SK-N-SH (cell line): ENCODE measurements at regions not wholly inside any gene's neighbourhood (a gene's known extent, or its start where the extent isn't known, plus 50 kb on each side); places are given as distances from the start of the nearest gene placed in this dataset.

Experiments
- CTCF ChIA-PET: fragments of 300-600, 350-600 bp; formaldehyde crosslinking; extraction: SDS; loops from one replicate; lab custom pipeline; 2021; lab: Yijun Ruan, JAX
- POLR2A ChIA-PET: fragments of 350-600 bp; sonication (Branson Sonifier 250); formaldehyde crosslinking; extraction: SDS; loops from one replicate; lab custom pipeline; 2020; ENCODE audit warnings: antibody characterized with exemption, inconsistent platforms; lab: Yijun Ruan, JAX
- DNase-seq: peaks from one replicate; pipeline ENCODE4 v3.0.0; 2012
- H2AFZ ChIP-seq: fragments of 200-600 bp; sonication (generic); 2 replicates; pipeline ENCODE4 v1.8.1; 2016; ENCODE audit warnings: antibody characterized with exemption, mild to moderate bottlenecking, low read depth
- H3F3A ChIP-seq: fragments of 200-600 bp; sonication (generic); replicated peaks from 2 replicates; pipeline ENCODE3; 2016; ENCODE audit warnings: antibody characterized with exemption, mild to moderate bottlenecking; ENCODE audit not compliant: insufficient read depth
- H3K27ac ChIP-seq, 2 experiments: fragments of 200-500 bp in 1 of 2; fragments of 200-600 bp in 1 of 2; sonication (Bioruptor generic) in 1 of 2; sonication (generic), shearing (Covaris generic) in 1 of 2; 2 replicates each; pipeline versions ENCODE4 v1.5.1 to v1.6.1; 2014 to 2016; ENCODE audit warnings: low read depth in 2 of 2, inconsistent platforms in 1 of 2, low read length in 1 of 2, mild to moderate bottlenecking in 1 of 2, mixed read lengths in 1 of 2
- H3K27me3 ChIP-seq: fragments of 200-600 bp; sonication (generic), shearing (Covaris generic); 2 replicates; pipeline ENCODE4 v1.6.1; 2016; ENCODE audit warnings: mixed run types; ENCODE audit not compliant: insufficient read depth
- H3K36me3 ChIP-seq, 2 experiments: fragments of 200-500 bp in 1 of 2; fragments of 200-600 bp in 1 of 2; sonication (Bioruptor generic) in 1 of 2; sonication (generic) in 1 of 2; replicated peaks in 1 of 2; 2 replicates each; pipeline versions ENCODE3 to v1.5.1; 2014 to 2016; ENCODE audit warnings: low read length in 1 of 2, mild to moderate bottlenecking in 1 of 2; ENCODE audit not compliant: insufficient read depth in 2 of 2, control insufficient read depth in 1 of 2
- H3K4me1 ChIP-seq, 2 experiments: fragments of 200-500 bp in 1 of 2; fragments of 200-600 bp in 1 of 2; sonication (Bioruptor generic) in 1 of 2; sonication (generic), shearing (Covaris generic) in 1 of 2; 2 replicates each; pipeline versions ENCODE4 v1.5.1 to v1.6.1; 2014 to 2016; ENCODE audit warnings: low read depth in 1 of 2, low read length in 1 of 2, mixed run types in 1 of 2; ENCODE audit not compliant: insufficient read depth in 2 of 2, control insufficient read depth in 1 of 2
- H3K4me2 ChIP-seq: fragments of 200-600 bp; sonication (generic), shearing (Covaris generic); 2 replicates; pipeline ENCODE4 v1.6.1; 2017; ENCODE audit warnings: mixed run types
- H3K4me3 ChIP-seq, 2 experiments: fragments of 200-500 bp in 1 of 2; fragments of 200-600 bp in 1 of 2; sonication (Bioruptor generic) in 1 of 2; sonication (generic), shearing (Covaris generic) in 1 of 2; 2 replicates each; pipeline versions ENCODE4 v1.5.1 to v1.8.1; 2014 to 2016; ENCODE audit warnings: low read depth in 2 of 2, inconsistent platforms in 1 of 2, low read length in 1 of 2, mild to moderate bottlenecking in 1 of 2, mixed read lengths in 1 of 2, moderate library complexity in 1 of 2
- H3K79me2 ChIP-seq: fragments of 200-600 bp; sonication (generic); 2 replicates; pipeline ENCODE4 v1.8.1; 2017; ENCODE audit warnings: mild to moderate bottlenecking; ENCODE audit not compliant: insufficient read depth
- H3K9ac ChIP-seq: fragments of 200-600 bp; sonication (generic); 2 replicates; pipeline ENCODE4 v1.6.1; 2017; ENCODE audit warnings: mixed run types
- H3K9me2 ChIP-seq: fragments of 200-600 bp; sonication (generic); 2 replicates; pipeline ENCODE4 v1.6.1; 2017; ENCODE audit warnings: mixed run types
- H3K9me3 ChIP-seq: fragments of 200-600 bp; sonication (generic); 2 replicates; pipeline ENCODE4 v1.6.1; 2017; ENCODE audit warnings: mixed run types, mild to moderate bottlenecking, moderate library complexity
- H4K20me1 ChIP-seq: fragments of 200-600 bp; sonication (generic); 2 replicates; pipeline ENCODE4 v1.6.1; 2017; ENCODE audit warnings: mild to moderate bottlenecking, mixed run types; ENCODE audit not compliant: insufficient read depth
- GATA2 ChIP-seq: sonication (generic); formaldehyde crosslinking; IDR thresholded peaks from 2 replicates; pipeline ENCODE4 v1.5.0; 2020; ENCODE audit warnings: mild to moderate bottlenecking, missing genetic modification reagents
- MXI1 ChIP-seq: IDR thresholded peaks from 2 replicates; pipeline ENCODE4 v1.6.1; 2012; ENCODE audit warnings: mild to moderate bottlenecking, low read depth, low read length, improper control_type of control experiment
- RAD21 ChIP-seq: IDR thresholded peaks from 2 replicates; pipeline ENCODE4 v1.6.1; 2012; ENCODE audit warnings: mild to moderate bottlenecking, low read length
- TAF1 ChIP-seq: IDR thresholded peaks from 2 replicates; pipeline ENCODE4 v1.6.1; 2012; ENCODE audit warnings: low read depth, mild to moderate bottlenecking, low read length, moderate library complexity, borderline replicate concordance
- TEAD4 ChIP-seq: IDR thresholded peaks from 2 replicates; pipeline ENCODE4 v1.4.0; 2012; ENCODE audit warnings: mild to moderate bottlenecking, borderline replicate concordance; ENCODE audit not compliant: insufficient read depth
- ZBTB33 ChIP-seq: IDR thresholded peaks from 2 replicates; pipeline ENCODE4 v1.4.0; 2012; ENCODE audit warnings: low read depth, borderline replicate concordance
- WGBS: methylation state at CpG from one replicate; pipeline ENCODE4 v1.1.6; 2017; ENCODE audit warnings: low lambda C conversion rate; 5-methylcytosine and 5-hydroxymethylcytosine counted together
- TF ChIP-seq, protein P1 (sequence below): fragments of 150-350 bp; IDR thresholded peaks from 2 replicates; pipeline ENCODE4 v1.6.1; 2017; ENCODE audit warnings: antibody characterized with exemption, low read length, low read depth, borderline replicate concordance
- TF ChIP-seq, protein P2 (sequence below): IDR thresholded peaks from 2 replicates; pipeline ENCODE4 v1.4.0; 2012; ENCODE audit warnings: low read depth, borderline replicate concordance
- TF ChIP-seq, protein P3 (sequence below): IDR thresholded peaks from 2 replicates; pipeline ENCODE4 v1.6.1; 2012; ENCODE audit warnings: mild to moderate bottlenecking, low read depth, low read length, moderate library complexity

GRCh38 chr1:105005594-105006195 lies 1256.0 kb downstream of the AMY1C start:
- Histone ChIP-seq H3K36me3 (no peaks in the 10 kb centered on the region), H3K4me3 (no peak overlapping the region), H3K9me3 (no peaks in the 10 kb centered on the region), H3K9ac (no peak overlapping the region), H3K79me2 (no peaks in the 10 kb centered on the region), H2AFZ (no peak overlapping the region), H3K4me1 (no peaks in the 10 kb centered on the region), H3K4me2 (no peak overlapping the region), H3K27ac (no peak overlapping the region), H3K27me3 (no peaks in the 10 kb centered on the region), H3F3A (no peaks in the 10 kb centered on the region), H3K9me2 (no peaks in the 10 kb centered on the region), H4K20me1 (no peaks in the 10 kb centered on the region)
- CTCF ChIA-PET: no interaction called here
- 44% methylated on average over 3 of the region's 7 CpGs for WGBS
- TF ChIP-seq TEAD4 (no peak), MXI1 (no peak), GATA2 (CRISPR knock-in tag) (no peak), RAD21 (no peak), ZBTB33 (no peak), TAF1 (no peak)
- TF ChIP-seq, protein P1, sequence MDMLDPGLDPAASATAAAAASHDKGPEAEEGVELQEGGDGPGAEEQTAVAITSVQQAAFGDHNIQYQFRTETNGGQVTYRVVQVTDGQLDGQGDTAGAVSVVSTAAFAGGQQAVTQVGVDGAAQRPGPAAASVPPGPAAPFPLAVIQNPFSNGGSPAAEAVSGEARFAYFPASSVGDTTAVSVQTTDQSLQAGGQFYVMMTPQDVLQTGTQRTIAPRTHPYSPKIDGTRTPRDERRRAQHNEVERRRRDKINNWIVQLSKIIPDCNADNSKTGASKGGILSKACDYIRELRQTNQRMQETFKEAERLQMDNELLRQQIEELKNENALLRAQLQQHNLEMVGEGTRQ: no peak
- TF ChIP-seq, protein P2, sequence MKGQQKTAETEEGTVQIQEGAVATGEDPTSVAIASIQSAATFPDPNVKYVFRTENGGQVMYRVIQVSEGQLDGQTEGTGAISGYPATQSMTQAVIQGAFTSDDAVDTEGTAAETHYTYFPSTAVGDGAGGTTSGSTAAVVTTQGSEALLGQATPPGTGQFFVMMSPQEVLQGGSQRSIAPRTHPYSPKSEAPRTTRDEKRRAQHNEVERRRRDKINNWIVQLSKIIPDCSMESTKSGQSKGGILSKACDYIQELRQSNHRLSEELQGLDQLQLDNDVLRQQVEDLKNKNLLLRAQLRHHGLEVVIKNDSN: no peak
- TF ChIP-seq, protein P3, sequence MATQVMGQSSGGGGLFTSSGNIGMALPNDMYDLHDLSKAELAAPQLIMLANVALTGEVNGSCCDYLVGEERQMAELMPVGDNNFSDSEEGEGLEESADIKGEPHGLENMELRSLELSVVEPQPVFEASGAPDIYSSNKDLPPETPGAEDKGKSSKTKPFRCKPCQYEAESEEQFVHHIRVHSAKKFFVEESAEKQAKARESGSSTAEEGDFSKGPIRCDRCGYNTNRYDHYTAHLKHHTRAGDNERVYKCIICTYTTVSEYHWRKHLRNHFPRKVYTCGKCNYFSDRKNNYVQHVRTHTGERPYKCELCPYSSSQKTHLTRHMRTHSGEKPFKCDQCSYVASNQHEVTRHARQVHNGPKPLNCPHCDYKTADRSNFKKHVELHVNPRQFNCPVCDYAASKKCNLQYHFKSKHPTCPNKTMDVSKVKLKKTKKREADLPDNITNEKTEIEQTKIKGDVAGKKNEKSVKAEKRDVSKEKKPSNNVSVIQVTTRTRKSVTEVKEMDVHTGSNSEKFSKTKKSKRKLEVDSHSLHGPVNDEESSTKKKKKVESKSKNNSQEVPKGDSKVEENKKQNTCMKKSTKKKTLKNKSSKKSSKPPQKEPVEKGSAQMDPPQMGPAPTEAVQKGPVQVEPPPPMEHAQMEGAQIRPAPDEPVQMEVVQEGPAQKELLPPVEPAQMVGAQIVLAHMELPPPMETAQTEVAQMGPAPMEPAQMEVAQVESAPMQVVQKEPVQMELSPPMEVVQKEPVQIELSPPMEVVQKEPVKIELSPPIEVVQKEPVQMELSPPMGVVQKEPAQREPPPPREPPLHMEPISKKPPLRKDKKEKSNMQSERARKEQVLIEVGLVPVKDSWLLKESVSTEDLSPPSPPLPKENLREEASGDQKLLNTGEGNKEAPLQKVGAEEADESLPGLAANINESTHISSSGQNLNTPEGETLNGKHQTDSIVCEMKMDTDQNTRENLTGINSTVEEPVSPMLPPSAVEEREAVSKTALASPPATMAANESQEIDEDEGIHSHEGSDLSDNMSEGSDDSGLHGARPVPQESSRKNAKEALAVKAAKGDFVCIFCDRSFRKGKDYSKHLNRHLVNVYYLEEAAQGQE: no peak
- DNase-seq: no peak
- POLR2A ChIA-PET: no interaction called here
